ENCODE measurements at regions not wholly inside any gene's neighbourhood (a gene's known extent, or its start where the extent isn't known, plus 50 kb on each side); places are given as distances from the start of the nearest gene placed in this dataset.

- dilution Hi-C loops (cut with MboI; ENCODE audit: extremely low pct_ligation_motif_present, low sequenced_read_pairs) = no loop called here
- H3K36me3 ChIP-seq (ENCODE audit: control insufficient read depth in 2 of 2, extremely low read depth in 1 of 2, insufficient read depth in 2 of 2, low read length in 2 of 2) = no peaks in the 10 kb centered on the region
- H3K27me3 ChIP-seq (ENCODE audit: control insufficient read depth, extremely low read depth, insufficient read depth, low read length) = no peaks in the 10 kb centered on the region
- H2AFZ ChIP-seq (ENCODE audit: control insufficient read depth, low read length) = no peak overlapping the region
- no peaks in the 10 kb centered on the region for H3K9me1 ChIP-seq (ENCODE audit: control insufficient read depth, extremely low read depth, insufficient read depth, low read length)
- H3K79me2 ChIP-seq (ENCODE audit: control insufficient read depth, insufficient read depth, low read length) = no peaks in the 10 kb centered on the region
- H4K20me1 ChIP-seq (ENCODE audit: control insufficient read depth, extremely low read depth, insufficient read depth, low read length) = no peaks in the 10 kb centered on the region
- no peak for DNase-seq (ENCODE audit: low read depth, low spot score)
- H3K4me2 ChIP-seq (ENCODE audit: control insufficient read depth, extremely low read depth, insufficient read depth, low read depth, low read length) = no peak overlapping the region
- no peaks in the 10 kb centered on the region for H3K9me3 ChIP-seq (ENCODE audit: control insufficient read depth, low read depth, low read length)
- H3K4me1 ChIP-seq (ENCODE audit: control insufficient read depth, extremely low read depth, insufficient read depth, low read length) = no peaks in the 10 kb centered on the region
- no peak overlapping the region for H3K4me3 ChIP-seq (ENCODE audit: control insufficient read depth in 2 of 3, extremely low read depth in 1 of 3, insufficient read depth in 2 of 3, low read depth in 1 of 3, low read length in 3 of 3)
- no peak for FAIRE-seq
- H3K9ac ChIP-seq (ENCODE audit: control insufficient read depth, extremely low read depth, insufficient read depth, low read length) = no peak overlapping the region
- H3K27ac ChIP-seq (ENCODE audit: control insufficient read depth, insufficient read depth, low read length) = no peak overlapping the region
- TF ChIP-seq EZH2 (IDR thresholded peaks at IDR 0.05; ENCODE audit: low read length) (no peak), CTCF (optimal IDR thresholded peaks at IDR 0.05 in 1 of 3, IDR thresholded peaks at IDR 0.05 in 1 of 3, conservative IDR thresholded peaks at IDR 0.05 in 1 of 3; ENCODE audit: extremely low read depth in 1 of 3, insufficient read depth in 2 of 3, low read length in 3 of 3) (no peak)
These were observed 886.4 kb upstream of the CDH2 start for GRCh38 chr18:29063346-29063745.

- no peaks in the 10 kb centered on the region for H3K36me3 ChIP-seq (ENCODE audit: control insufficient read depth in 2 of 2, extremely low read depth in 1 of 2, insufficient read depth in 2 of 2, low read length in 2 of 2)
- H3K4me2 ChIP-seq (ENCODE audit: control insufficient read depth, extremely low read depth, insufficient read depth, low read depth, low read length) = no peak overlapping the region
- no peaks in the 10 kb centered on the region for H4K20me1 ChIP-seq (ENCODE audit: control insufficient read depth, extremely low read depth, insufficient read depth, low read length)
- DNase-seq (ENCODE audit: low read depth, low spot score) (no peak), FAIRE-seq (no peak)
- H3K4me1 ChIP-seq (ENCODE audit: control insufficient read depth, extremely low read depth, insufficient read depth, low read length) = no peaks in the 10 kb centered on the region
- dilution Hi-C loops (cut with MboI; ENCODE audit: extremely low pct_ligation_motif_present, low sequenced_read_pairs) = no loop called here
- H3K79me2 ChIP-seq (ENCODE audit: control insufficient read depth, insufficient read depth, low read length) = no peaks in the 10 kb centered on the region
- no peaks in the 10 kb centered on the region for H3K9me3 ChIP-seq (ENCODE audit: control insufficient read depth, low read depth, low read length)
- H3K9me1 ChIP-seq (ENCODE audit: control insufficient read depth, extremely low read depth, insufficient read depth, low read length) = no peaks in the 10 kb centered on the region
- H2AFZ ChIP-seq (ENCODE audit: control insufficient read depth, low read length) = no peak overlapping the region
- H3K4me3 ChIP-seq (ENCODE audit: control insufficient read depth in 2 of 3, extremely low read depth in 1 of 3, insufficient read depth in 2 of 3, low read depth in 1 of 3, low read length in 3 of 3) = no peak overlapping the region
- TF ChIP-seq EZH2 (IDR thresholded peaks at IDR 0.05; ENCODE audit: low read length) = no peak
- no peak for TF ChIP-seq CTCF (optimal IDR thresholded peaks at IDR 0.05 in 1 of 3, IDR thresholded peaks at IDR 0.05 in 1 of 3, conservative IDR thresholded peaks at IDR 0.05 in 1 of 3; ENCODE audit: extremely low read depth in 1 of 3, insufficient read depth in 2 of 3, low read length in 3 of 3)
- no peak overlapping the region for H3K9ac ChIP-seq (ENCODE audit: control insufficient read depth, extremely low read depth, insufficient read depth, low read length)
- no peaks in the 10 kb centered on the region for H3K27me3 ChIP-seq (ENCODE audit: control insufficient read depth, extremely low read depth, insufficient read depth, low read length)
- H3K27ac ChIP-seq (ENCODE audit: control insufficient read depth, insufficient read depth, low read length) = no peak overlapping the region
These were observed 886.0 kb upstream of the CDH2 start for GRCh38 chr18:29062921-29063320.

Measured in keratinocyte (primary cell).